ENCODE measurements at regions not wholly inside any gene's neighbourhood (a gene's known extent, or its start where the extent isn't known, plus 50 kb on each side); places are given as distances from the start of the nearest gene placed in this dataset.
"Not testable (repeated sequence)": the region's sequence is repeated elsewhere in the genome, so short reads cannot be mapped to it uniquely, and the experiment has no call there.

DNA sequence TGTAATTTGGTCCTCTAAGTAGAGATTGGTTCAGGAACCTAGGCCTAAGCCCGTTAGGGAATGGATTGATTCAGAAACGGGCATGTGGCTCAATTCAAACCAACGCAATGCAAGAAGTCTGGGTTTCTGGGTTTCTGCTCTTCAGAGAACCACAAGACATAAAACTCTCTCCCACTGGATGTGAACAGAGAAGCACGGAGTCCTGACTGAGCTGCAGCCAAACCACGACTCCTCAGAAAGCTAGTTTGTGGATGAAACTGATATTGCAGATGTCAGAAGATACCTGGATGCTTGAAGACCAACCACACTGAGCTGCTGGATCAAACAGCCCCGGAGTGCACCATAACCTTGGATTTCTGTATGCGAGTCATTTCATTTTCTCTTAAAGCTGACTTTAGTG, 50.0 kb downstream of the SOD2 start:
- no peak for DNase-seq (ENCODE audit: low read depth)

DNA sequence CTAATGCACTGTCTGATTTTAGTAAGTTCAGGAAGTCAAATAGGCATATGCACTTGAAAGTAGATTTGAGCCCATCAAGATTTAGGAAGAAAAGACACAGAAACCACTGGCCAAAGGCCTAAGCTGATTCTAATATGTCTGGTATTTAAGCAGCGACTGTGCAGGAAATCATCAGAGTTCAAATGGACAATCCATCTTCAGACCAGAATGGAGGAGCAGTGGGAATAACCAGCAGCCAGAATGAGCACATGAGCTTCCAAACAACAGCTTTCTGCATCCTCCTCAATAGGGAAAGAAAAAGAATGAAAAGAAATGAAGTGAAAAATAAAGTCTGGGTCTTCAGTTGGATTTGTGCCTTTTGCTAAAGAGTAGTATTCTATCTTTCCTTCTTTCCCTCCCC, 50.6 kb downstream of the SOD2 start:
- DNase-seq (ENCODE audit: low read depth): no peak

- no peak for DNase-seq (ENCODE audit: low read depth)
Measured at GRCh38 chr6:159640722-159641482, 52.1 kb downstream of the SOD2 start.

DNA sequence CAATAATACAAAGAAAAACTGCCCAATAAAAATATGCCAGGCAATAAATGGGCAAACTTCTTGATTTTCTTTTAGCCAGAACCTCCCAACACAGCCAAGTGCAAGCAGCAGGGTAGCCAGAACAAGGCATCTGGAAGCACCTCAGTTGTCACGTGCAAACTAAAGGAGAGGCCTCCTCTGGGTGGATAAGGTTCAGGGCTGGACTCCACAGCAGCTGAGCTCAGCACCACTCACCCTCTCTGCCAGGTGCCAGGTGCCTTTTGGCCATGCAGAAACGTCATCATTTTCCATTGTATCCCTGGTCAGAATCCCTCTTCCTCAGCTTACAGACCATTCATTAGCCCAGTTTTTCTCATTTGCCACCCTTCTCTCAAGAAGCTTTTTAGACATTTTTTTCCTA, 52.7 kb downstream of the SOD2 start:
- no peak for DNase-seq (ENCODE audit: low read depth)

GRCh38 chr6:159639721-159640120, 53.3 kb downstream of the SOD2 start:
- DNase-seq (ENCODE audit: low read depth): no peak

DNA sequence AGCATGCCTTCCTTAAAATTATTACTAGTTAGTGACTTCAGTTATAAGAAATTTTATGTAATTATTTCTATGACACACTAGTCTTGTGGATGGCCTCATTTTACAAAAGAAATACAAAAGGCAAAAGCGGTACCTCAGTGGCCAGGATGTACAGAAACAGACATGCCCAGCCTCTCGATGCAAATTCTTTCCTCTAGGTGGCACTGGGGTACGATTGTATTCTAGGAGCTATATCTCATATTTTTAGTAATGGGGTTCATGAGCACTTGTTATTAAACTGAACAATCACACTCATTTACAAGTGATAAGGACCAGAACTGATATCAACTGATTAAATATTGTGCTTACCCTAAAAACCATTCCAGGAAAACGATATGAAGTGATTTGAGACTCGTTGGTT, 59.8 kb downstream of the SOD2 start:
- no peak for DNase-seq (ENCODE audit: low read depth)

DNA sequence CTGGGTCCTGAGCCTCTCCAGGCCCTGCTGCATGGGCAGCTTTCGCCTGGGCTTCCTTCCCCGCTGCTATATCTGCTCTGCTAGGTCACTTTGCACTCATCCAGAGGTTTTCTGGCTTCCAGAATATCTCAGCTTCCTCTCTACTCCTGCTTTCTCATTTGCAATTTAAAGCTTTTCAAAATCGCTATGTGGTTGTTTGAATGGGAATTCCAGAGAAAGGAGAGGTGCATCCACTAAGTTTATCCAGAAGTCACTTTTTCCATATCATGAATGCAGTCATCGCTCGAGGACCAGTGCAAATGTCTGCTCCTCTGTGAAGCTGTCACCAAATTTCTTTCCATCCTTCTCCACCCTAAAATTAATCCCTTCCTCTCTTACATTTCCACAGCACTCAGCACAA, 61.2 kb downstream of the SOD2 start:
- no peak for DNase-seq (ENCODE audit: low read depth)

DNA sequence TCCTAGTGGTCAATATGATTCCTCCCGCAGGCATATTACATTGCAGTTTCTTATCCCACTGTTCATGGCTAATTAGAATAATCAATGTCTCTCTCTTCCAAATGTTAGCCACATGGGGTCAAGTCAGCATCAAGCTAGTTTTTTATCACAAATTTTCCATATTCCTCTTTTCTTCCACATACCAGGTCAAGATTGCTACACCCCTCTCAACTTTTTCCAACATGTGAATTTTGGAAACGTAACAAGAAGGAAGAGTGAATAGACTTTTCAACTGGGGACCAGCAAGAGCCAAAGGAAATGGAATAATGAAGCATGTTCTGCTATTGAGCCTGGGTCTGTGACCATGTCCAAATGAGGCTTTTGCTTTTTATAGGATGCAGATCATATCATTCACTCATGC, 65.1 kb downstream of the SOD2 start:
- no peak for DNase-seq (ENCODE audit: low read depth)

GRCh38 chr6:159626506-159626905, 66.5 kb downstream of the SOD2 start:
- not testable (repeated sequence) for DNase-seq (ENCODE audit: low read depth)

- no peak for DNase-seq (ENCODE audit: low read depth)
Measured at GRCh38 chr6:159623156-159623555, 69.9 kb downstream of the SOD2 start.

GRCh38 chr6:159620947-159621346, 72.1 kb downstream of the SOD2 start:
- no peak for DNase-seq (ENCODE audit: low read depth)

DNA sequence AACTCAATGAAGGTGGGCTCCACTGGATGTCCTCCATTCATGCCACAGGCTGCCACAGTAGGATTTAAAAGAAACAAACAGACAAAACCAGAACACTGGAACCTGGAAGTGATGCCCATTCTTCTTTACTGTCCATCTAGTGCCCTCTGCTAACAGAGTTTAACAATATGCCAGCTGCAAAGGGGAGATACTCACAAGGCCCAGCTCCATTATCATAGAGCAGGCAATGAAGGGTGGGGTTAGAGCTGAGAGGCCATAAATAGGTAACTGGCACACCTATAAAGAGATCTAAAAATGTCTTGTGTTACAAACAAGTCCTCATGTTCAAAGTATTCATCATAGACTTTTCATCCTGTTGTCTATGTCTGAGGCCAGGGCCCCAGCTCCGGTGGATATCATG, 75.6 kb downstream of the SOD2 start:
- no peak for DNase-seq (ENCODE audit: low read depth)

DNA sequence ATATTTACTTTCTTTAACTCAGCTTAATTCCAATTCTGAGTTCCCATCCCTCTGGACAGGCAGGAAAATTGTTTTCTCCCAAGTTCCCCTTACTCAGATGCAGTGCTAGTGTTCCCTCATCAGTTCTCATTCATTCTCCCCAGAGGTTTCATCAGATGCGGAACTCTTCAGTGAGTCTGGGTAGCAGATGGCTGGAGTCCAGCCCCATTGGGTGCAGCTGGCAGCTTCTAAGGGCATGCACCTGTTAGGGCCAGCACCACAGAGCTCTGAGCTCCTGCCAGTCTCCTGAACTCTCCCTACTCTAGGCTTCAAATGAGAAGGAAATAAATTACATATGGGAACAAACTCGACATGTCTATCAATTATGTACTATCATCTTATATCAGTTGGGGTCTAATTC, 76.6 kb downstream of the SOD2 start:
- no peak for DNase-seq (ENCODE audit: low read depth)

DNA sequence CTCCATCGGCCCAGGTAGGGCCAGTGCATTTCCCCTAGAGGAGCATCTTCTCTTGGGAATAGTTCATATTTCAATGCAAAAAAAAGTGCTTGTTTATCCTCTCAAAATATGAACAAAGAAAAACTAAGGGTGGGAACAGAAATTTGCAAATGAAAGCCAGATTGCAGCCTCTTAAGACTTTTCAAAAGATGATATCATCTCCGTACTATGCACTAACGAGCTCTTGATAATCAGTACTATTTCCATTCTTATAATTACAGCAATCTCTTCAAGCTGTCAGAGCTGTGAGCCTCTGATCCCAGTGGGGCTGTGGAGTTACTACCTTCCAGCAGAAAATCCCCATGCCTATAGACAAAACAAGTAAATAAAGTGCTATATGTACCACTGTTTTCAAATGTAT, 77.1 kb downstream of the SOD2 start:
- no peak for DNase-seq (ENCODE audit: low read depth)

DNA sequence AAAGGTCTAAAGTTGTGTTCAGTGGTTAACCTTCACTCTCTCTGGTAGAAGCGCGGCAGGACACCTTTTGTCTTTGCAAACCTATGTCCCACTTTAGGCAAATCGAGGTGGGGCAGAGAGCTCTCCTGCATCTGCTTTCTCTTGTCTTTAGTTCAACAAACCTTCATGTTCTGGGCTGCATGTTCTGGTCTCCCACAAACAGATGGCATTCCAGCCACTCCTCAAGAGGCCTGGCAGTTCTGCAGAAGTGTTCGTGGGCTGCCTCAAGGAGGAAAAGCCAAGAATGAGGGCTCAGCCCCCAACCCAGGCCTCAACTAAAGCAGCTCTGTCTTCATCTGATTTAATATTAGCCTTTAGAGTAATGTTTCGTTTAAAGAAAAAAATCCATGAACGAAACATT, 82.2 kb downstream of the SOD2 start:
- no peak for DNase-seq (ENCODE audit: low read depth)

DNA sequence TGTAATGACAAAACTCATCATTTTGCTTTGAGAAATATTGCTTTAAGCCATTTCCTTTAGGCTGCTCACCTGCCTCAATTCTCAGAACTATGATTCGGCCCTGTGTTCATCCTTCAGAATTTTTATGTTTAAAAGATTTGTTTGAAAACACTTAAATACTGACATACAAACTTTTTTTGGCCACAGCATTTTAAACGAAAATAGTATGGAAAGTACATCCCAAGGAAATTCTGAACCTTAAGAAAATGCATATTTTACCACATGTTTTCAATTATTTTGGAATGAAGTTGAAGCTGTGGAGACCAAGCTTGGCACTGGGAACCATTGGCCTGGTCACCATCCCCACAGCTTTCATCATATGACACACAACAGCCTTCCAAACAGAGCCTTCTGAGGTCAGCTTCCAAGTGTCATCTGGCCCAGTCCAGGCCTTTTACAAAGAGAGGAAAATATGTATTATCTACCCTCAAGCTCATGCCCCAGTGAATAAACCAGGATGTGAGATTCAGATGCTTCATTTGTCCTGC, 83.3 kb downstream of the SOD2 start:
- DNase-seq (ENCODE audit: low read depth): no peak

- DNase-seq (ENCODE audit: low read depth): no peak
Measured at GRCh38 chr6:159608961-159609651, 83.9 kb downstream of the SOD2 start.

GRCh38 chr6:159606786-159607185, 86.3 kb downstream of the SOD2 start:
- no peak for DNase-seq (ENCODE audit: low read depth)

- no peak for DNase-seq (ENCODE audit: low read depth)
Measured at GRCh38 chr6:159604443-159604956, 88.5 kb downstream of the SOD2 start.

DNA sequence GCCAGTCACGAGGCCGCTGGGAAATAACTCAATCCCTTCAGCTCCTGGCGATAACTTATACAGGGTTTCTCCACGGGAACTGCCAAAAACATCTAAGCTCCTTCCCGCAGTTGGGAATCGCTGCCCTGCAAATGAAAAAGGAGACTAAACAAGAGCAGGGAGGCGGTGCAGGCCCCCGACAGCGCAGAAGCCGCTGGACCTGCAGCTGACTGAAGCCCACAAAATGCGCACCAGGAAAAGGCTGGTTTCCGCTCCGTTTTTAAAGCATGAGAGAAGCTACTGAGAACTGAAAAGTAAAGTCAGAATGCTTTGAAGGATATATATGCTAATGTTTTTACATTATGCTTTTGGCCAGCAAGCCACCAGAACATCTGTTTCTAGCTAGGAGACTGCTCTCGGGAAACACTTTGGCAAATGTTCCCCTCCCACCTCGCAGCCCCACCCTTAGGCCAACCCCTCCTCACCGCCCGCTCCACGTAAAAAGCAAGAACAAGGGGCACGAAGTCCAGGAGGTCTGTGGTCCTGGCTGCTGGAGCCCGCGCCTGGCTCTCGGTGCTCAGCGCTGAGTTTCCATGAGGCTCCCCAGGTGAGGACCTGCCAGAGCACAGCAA, 90.5 kb downstream of the SOD2 start:
- no peak for DNase-seq (ENCODE audit: low read depth)

DNA sequence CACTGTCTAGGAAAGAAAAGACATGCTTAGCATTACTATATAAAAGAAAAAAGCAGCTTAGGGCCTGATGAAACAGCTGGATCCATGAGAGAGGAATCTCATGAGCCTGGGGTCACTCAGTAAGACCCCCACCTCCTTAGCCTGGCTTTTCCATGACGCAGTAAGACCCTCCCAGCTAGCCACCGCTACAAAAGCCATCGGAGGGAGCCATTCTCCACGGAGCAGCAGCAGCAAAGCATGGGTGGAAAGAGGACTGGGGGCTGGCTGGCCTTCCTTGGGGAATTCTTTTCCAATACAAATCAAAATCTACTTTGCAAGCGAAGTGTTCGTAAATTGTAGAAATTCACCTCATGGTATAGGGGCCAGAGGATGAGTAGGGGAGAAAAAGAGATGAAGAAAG, 91.8 kb downstream of the SOD2 start:
- no peak for DNase-seq (ENCODE audit: low read depth)

DNA sequence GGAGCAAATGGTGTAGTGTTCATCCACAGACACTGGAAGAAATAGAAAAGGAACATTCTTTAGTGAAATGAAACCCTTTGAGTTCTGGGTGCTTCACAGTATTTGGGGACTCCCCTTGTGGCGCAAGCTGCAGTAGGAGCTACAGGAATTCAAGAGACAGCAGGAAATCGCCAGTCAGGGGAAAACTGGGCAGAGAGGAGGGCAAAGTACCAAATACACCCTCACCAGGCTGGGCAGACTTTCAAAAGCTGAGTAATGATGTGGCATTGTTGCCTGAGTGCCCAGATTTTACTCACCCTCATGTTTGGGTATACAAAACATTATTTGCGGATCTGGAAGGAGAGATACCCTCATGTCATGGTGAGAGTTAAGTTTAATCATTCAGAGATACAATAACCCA, 97.9 kb downstream of the SOD2 start:
- peak; percentile 54 for DNase-seq (ENCODE audit: low read depth)

DNA sequence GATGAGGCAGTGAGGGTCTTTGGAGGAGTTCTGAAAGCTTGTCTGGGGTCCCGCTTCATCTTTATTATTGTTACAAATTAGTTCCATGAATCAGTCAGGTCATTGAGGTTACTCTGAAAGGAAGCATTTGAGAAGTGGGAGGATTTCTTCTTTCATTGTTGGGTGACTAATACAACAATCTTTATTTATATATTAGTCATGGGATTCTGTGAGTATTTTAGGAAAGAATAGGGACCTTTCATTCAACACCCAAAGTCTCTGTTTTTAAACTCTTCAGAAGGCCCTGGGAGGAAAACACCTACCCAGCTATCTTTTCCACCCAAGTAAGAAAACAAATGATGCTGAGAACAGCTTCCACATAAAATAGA, 98.3 kb downstream of the SOD2 start:
- DNase-seq (ENCODE audit: low read depth): peak; percentile 50
